ENCODE measurements at regions not wholly inside any gene's neighbourhood (a gene's known extent, or its start where the extent isn't known, plus 50 kb on each side); places are given as distances from the start of the nearest gene placed in this dataset.

DNA sequence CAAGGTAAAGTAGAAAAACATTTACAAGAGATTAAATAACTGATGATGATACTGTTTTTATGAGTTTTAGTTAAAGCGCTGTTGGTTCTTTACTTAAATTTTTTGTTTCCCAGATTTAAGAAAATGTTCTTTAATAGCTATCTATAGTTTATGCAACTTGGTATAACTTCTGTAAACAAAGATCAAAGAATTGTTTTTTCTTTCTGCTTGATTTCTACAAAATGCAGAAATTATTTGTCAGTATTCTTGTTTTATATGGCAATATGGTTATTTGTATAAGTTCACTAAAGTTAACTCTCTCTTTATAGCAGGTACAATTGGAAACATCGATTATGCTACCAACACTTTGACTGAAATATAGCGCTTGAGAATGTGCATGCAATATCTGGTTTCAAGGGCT, 2465.1 kb upstream of the PCDH20 start:
- Histone ChIP-seq H3K4me1 (ENCODE audit: control insufficient read depth, insufficient read depth, low read length, poor library complexity, severe bottlenecking) (no peaks in the 10 kb centered on the region), H3K27me3 (replicated peaks; ENCODE audit: control insufficient read depth, insufficient read depth, low read length, poor library complexity, severe bottlenecking) (no peaks in the 10 kb centered on the region), H3K27ac (ENCODE audit: insufficient read depth, low read length, poor library complexity, severe bottlenecking) (no peak overlapping the region), H3K4me3 (ENCODE audit: insufficient read depth, low read depth, low read length, poor library complexity, severe bottlenecking) (no peak overlapping the region), H3K9me3 (ENCODE audit: control insufficient read depth, low read length) (no peaks in the 10 kb centered on the region), H3K36me3 (ENCODE audit: control insufficient read depth, insufficient read depth, low read length) (no peaks in the 10 kb centered on the region)
- DNase-seq = no peak

DNA sequence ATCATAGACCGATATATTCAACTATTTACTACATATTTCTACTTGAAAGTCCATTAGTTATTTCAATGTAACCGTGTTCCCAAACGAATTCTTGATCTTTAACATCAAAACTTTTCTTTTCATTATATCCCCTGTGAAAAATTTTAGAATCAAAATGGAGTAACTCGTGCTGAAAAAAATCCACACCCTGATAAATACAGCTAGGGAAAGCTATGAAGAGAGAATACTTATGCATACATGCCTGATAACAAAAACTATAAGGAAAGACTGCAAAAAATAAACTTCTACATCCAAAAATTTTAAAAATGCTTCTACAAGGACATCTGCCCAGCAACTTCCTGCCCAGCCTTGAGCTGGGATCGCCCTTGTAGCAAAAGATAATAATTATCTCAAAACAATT, 2458.3 kb upstream of the PCDH20 start:
- Histone ChIP-seq H3K4me3 (ENCODE audit: insufficient read depth, low read depth, low read length, poor library complexity, severe bottlenecking) (no peak overlapping the region), H3K27ac (ENCODE audit: insufficient read depth, low read length, poor library complexity, severe bottlenecking) (no peak overlapping the region), H3K9me3 (ENCODE audit: control insufficient read depth, low read length) (no peaks in the 10 kb centered on the region), H3K4me1 (ENCODE audit: control insufficient read depth, insufficient read depth, low read length, poor library complexity, severe bottlenecking) (no peaks in the 10 kb centered on the region), H3K27me3 (replicated peaks; ENCODE audit: control insufficient read depth, insufficient read depth, low read length, poor library complexity, severe bottlenecking) (no peaks in the 10 kb centered on the region), H3K36me3 (ENCODE audit: control insufficient read depth, insufficient read depth, low read length) (no peaks in the 10 kb centered on the region)
- DNase-seq = no peak

DNA sequence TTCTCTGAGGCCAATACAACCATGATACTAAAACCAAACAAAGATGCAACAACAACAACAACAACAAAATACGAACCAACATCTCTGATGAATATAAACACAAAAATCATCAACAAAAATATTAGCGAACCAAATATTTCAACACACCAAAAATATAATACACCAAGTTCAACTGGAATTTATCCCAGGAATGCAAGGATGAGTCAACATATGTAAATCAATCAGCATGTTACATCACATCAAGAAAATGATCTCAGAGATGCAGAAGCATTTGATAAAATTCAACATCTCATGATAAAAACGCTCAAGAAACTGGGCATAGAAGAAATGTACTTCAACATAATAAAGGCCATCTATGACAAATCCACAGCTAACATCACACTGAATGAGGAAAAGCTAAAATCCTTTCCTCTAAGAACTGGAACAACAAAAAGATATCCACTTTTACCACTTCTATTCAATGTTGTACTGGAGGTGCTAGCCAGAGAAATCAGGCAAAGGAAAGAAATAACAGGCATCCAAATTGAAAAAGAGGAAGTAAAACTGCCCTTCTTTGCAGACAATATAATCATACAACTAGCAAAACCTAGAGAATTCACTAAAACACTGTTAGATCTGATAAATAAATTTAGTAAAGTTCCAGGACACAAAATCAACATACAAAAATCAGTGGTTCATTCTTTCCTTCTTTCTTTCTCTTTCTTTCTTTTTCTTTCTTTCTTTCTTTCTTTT, 2448.7 kb upstream of the PCDH20 start:
- DNase-seq = no peak
- no peaks in the 10 kb centered on the region for H3K36me3 ChIP-seq (ENCODE audit: control insufficient read depth, insufficient read depth, low read length)
- no peaks in the 10 kb centered on the region for H3K27me3 ChIP-seq (replicated peaks; ENCODE audit: control insufficient read depth, insufficient read depth, low read length, poor library complexity, severe bottlenecking)
- H3K4me1 ChIP-seq (ENCODE audit: control insufficient read depth, insufficient read depth, low read length, poor library complexity, severe bottlenecking) = no peaks in the 10 kb centered on the region
- no peak overlapping the region for H3K27ac ChIP-seq (ENCODE audit: insufficient read depth, low read length, poor library complexity, severe bottlenecking)
- no peak overlapping the region for H3K4me3 ChIP-seq (ENCODE audit: insufficient read depth, low read depth, low read length, poor library complexity, severe bottlenecking)
- no peaks in the 10 kb centered on the region for H3K9me3 ChIP-seq (ENCODE audit: control insufficient read depth, low read length)

DNA sequence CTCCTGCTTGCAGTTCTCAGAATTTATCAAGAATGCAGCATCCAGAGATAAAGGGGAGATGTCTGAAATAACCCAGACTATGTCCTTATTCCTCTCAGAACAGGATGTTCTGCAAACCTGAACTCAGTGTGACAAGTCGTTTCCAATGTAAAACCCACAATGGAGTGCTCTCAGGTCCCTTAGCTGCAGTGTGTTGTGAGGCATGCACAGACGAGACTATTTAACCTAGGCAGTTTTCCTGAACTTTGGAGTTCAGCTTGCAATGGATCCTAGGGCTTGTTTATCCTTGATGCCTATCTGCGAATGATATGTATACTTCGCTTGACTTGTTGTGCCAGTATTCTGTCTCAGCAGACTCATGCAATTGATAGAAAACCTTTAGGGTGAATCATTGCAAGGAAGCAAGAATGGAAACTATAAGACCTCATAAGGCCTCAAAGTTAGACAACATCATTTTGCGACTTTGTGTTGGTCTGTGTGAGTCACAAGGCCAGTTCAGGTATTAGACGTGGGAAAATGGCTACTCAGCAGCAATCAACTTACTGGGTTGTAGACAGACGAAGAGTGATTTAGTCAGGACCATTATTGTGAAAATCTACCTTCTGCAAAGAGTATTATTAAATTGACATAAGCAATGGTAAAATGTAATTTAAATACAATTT, 2439.9 kb upstream of the PCDH20 start:
- H3K4me1 ChIP-seq (ENCODE audit: control insufficient read depth, insufficient read depth, low read length, poor library complexity, severe bottlenecking) = no peaks in the 10 kb centered on the region
- H3K4me3 ChIP-seq (ENCODE audit: insufficient read depth, low read depth, low read length, poor library complexity, severe bottlenecking) = no peak overlapping the region
- no peak for DNase-seq
- H3K9me3 ChIP-seq (ENCODE audit: control insufficient read depth, low read length) = no peaks in the 10 kb centered on the region
- H3K27ac ChIP-seq (ENCODE audit: insufficient read depth, low read length, poor library complexity, severe bottlenecking) = no peak overlapping the region
- no peaks in the 10 kb centered on the region for H3K27me3 ChIP-seq (replicated peaks; ENCODE audit: control insufficient read depth, insufficient read depth, low read length, poor library complexity, severe bottlenecking)
- H3K36me3 ChIP-seq (ENCODE audit: control insufficient read depth, insufficient read depth, low read length) = no peaks in the 10 kb centered on the region

DNA sequence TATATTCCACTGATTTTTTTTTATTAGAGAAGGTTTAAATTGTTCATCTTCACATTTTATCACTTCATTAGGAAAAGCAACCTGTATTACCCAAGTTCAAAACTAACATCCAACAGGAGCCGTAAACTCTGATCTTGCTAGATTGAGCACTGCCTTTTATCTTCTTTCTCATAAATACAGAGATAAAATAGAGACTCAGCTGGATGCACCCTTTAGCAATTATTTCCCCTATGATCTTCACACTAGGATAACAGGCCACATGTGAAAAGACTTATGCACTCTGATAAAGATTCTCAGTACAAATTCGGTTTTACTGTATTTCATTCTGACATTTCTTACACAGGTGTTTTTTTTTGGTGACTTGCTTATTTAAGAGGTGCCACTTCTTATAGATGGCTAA, 2438.2 kb upstream of the PCDH20 start:
- H3K27ac ChIP-seq (ENCODE audit: insufficient read depth, low read length, poor library complexity, severe bottlenecking) = no peak overlapping the region
- H3K36me3 ChIP-seq (ENCODE audit: control insufficient read depth, insufficient read depth, low read length) = no peaks in the 10 kb centered on the region

DNA sequence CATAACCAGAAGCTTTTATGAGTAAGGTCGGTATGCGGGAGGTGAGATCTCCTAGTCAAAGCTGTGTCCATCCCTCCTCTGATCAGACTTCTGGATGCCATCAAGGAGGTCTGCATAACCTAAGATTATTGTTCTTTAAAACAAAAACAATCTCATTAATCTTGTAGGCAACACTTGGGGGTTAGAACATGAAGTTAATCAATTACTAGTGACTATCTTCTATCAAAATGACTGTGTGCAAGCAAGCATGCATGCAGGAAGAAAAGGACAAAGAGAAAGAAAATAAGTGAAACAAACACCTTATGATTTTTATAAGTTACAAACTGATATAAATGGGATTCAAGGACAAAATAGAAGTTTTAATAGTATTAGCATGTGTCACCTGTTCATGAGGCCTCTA, 2435.9 kb upstream of the PCDH20 start:
- H3K36me3 ChIP-seq (ENCODE audit: control insufficient read depth, insufficient read depth, low read length) = no peaks in the 10 kb centered on the region
- H3K9me3 ChIP-seq (ENCODE audit: control insufficient read depth, low read length) = no peaks in the 10 kb centered on the region
- no peak overlapping the region for H3K4me3 ChIP-seq (ENCODE audit: insufficient read depth, low read depth, low read length, poor library complexity, severe bottlenecking)
- no peak overlapping the region for H3K27ac ChIP-seq (ENCODE audit: insufficient read depth, low read length, poor library complexity, severe bottlenecking)
- H3K4me1 ChIP-seq (ENCODE audit: control insufficient read depth, insufficient read depth, low read length, poor library complexity, severe bottlenecking) = no peaks in the 10 kb centered on the region
- no peaks in the 10 kb centered on the region for H3K27me3 ChIP-seq (replicated peaks; ENCODE audit: control insufficient read depth, insufficient read depth, low read length, poor library complexity, severe bottlenecking)
- DNase-seq = no peak

More for the DNA sequence above, 2438.2 kb upstream of the PCDH20 start:
- H3K4me3 ChIP-seq (ENCODE audit: insufficient read depth, low read depth, low read length, poor library complexity, severe bottlenecking) = no peak overlapping the region
- DNase-seq = no peak
- H3K27me3 ChIP-seq (replicated peaks; ENCODE audit: control insufficient read depth, insufficient read depth, low read length, poor library complexity, severe bottlenecking) = no peaks in the 10 kb centered on the region
- H3K4me1 ChIP-seq (ENCODE audit: control insufficient read depth, insufficient read depth, low read length, poor library complexity, severe bottlenecking) = no peaks in the 10 kb centered on the region
- no peaks in the 10 kb centered on the region for H3K9me3 ChIP-seq (ENCODE audit: control insufficient read depth, low read length)

DNA sequence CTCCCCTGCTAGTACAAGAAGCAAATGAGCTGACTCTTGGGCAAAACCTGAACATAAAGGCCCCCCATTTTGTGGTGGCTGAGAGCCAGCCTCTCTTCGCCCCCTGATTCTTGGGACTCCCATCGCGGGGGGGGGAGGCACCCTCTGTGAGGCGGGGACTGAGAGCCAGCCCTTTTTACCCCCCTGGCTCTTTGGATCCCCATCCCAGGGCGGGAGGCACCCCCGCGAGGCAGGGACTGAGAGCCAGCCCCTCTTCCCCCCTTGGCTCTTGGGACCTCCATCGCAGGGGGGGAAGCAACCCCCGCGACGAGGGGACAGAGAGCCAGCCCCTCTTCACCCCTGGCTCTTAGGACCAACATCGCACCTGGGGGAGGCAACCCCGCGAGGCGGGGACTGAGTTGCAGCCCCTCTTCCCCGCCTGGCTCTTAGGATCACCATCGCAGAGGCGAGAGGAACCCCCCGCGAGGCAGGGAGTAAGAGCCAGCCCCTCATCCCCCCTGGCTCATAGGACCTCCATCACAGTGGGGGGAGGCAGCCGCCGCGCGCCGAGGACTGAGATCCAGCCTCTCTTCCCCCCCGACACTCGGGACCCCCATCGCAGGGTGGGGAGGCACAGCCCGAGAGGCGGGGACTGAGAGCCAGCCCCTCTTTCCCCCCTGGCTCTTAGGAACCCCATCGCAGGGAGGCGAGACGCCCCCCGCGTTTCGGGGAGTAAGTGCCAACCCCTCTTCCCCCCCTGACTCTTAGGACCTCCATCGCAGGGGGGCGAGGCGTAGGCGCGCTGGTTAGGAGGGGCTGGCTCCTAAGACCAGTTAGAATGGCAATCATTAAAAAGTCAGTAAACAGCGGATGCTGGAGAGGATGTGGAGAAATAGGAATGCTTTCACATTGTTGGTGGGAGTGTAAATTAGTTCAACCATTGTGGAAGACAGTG, 2428.4 kb upstream of the PCDH20 start:
- Histone ChIP-seq H3K27ac (ENCODE audit: insufficient read depth, low read length, poor library complexity, severe bottlenecking) (no peak overlapping the region), H3K27me3 (replicated peaks; ENCODE audit: control insufficient read depth, insufficient read depth, low read length, poor library complexity, severe bottlenecking) (no peaks in the 10 kb centered on the region), H3K4me3 (ENCODE audit: insufficient read depth, low read depth, low read length, poor library complexity, severe bottlenecking) (no peak overlapping the region), H3K4me1 (ENCODE audit: control insufficient read depth, insufficient read depth, low read length, poor library complexity, severe bottlenecking) (no peaks in the 10 kb centered on the region), H3K9me3 (ENCODE audit: control insufficient read depth, low read length) (no peaks in the 10 kb centered on the region), H3K36me3 (ENCODE audit: control insufficient read depth, insufficient read depth, low read length) (no peaks in the 10 kb centered on the region)
- no peak for DNase-seq

DNA sequence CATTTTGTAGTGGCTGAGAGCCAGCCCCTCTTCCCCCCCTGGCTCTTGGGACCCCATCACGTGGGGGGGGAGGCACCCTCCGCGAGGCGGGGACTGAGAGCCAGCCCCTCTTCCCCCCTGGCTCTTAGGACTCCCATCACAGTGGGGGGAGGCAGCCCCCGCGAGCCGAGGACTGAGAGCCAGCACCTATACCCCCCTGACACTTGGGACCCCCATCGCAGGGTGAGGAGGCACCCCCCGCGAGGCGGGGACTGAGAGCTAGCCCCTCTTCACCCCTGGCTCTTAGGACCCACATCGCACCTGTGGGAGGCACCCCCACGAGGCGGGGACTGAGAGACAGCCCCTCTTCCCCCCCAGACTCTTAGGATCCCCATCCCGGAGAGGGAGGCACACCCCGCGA, 2426.5 kb upstream of the PCDH20 start:
- Histone ChIP-seq H3K36me3 (ENCODE audit: control insufficient read depth, insufficient read depth, low read length) (no peaks in the 10 kb centered on the region), H3K27ac (ENCODE audit: insufficient read depth, low read length, poor library complexity, severe bottlenecking) (no peak overlapping the region), H3K4me1 (ENCODE audit: control insufficient read depth, insufficient read depth, low read length, poor library complexity, severe bottlenecking) (no peaks in the 10 kb centered on the region), H3K9me3 (ENCODE audit: control insufficient read depth, low read length) (no peaks in the 10 kb centered on the region), H3K4me3 (ENCODE audit: insufficient read depth, low read depth, low read length, poor library complexity, severe bottlenecking) (no peak overlapping the region), H3K27me3 (replicated peaks; ENCODE audit: control insufficient read depth, insufficient read depth, low read length, poor library complexity, severe bottlenecking) (no peaks in the 10 kb centered on the region)
- no peak for DNase-seq

DNA sequence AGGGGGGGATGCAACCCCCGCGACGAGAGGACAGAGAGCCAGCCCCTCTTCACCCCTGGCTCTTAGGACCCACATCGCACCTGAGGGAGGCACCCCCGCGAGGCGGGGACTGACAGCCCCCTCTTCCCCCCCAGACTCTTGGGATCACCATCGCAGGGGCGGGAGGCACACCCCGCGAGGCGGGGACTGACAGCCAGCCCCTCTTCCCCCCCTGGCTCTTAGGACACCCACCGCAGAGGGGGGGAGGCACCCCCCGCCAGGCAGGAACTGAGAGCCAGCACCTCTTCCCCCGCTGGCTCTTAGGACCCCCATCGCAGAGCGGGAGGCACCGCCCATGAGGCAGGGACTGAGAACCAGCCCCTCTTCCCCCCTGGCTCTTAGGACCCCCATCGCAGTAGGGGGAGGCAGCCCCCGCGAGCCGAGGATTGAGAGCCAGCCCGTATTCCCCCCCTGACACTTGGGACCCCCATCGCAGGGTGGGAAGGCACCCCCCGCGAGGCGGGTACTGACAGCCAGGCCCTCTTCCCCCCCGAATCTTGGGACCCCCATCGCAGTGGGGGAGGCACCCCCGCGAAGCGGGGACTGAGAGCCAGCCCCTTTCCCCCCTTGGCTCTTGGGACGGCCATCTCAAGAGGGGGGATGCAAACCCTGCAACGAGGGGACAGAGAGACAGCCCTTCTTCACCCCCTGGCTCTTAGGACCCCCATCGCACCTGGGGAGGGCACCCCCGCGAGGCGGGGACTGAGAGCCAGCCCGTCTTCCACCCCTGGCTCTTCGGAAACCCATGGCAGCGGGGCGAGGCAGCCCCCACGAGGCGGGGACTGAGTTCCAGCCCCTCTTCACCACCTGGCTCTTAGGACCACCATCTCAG, 2425.1 kb upstream of the PCDH20 start:
- no peak for DNase-seq
- Histone ChIP-seq H3K9me3 (ENCODE audit: control insufficient read depth, low read length) (no peaks in the 10 kb centered on the region), H3K36me3 (ENCODE audit: control insufficient read depth, insufficient read depth, low read length) (no peaks in the 10 kb centered on the region), H3K4me3 (ENCODE audit: insufficient read depth, low read depth, low read length, poor library complexity, severe bottlenecking) (no peak overlapping the region), H3K27ac (ENCODE audit: insufficient read depth, low read length, poor library complexity, severe bottlenecking) (no peak overlapping the region), H3K27me3 (replicated peaks; ENCODE audit: control insufficient read depth, insufficient read depth, low read length, poor library complexity, severe bottlenecking) (no peaks in the 10 kb centered on the region), H3K4me1 (ENCODE audit: control insufficient read depth, insufficient read depth, low read length, poor library complexity, severe bottlenecking) (no peaks in the 10 kb centered on the region)

Data from effector memory CD4-positive, alpha-beta T cell (primary cell).